Spleen (tissue), 11 donors: ENCODE measurements at regions not wholly inside any gene's neighbourhood (a gene's known extent, or its start where the extent isn't known, plus 50 kb on each side); places are given as distances from the start of the nearest gene placed in this dataset.
A peak's percentile ranks its signal among the peaks of the same experiment; 100 is the strongest.

Source experiments
- DNase-seq: peaks from one replicate; pipeline ENCODE4 v3.0.0-alpha.2; 2020
- H3K27ac ChIP-seq, 8 donors: fragments of 200-600 bp; sonication (generic) in 7 of 8; 1 replicate in 4 of 8; 2 replicates in 4 of 8; pipeline versions ENCODE4 v1.5.0 to v1.8.0; 2016 to 2021; ENCODE audit warnings: inconsistent platforms in 4 of 8, mild to moderate bottlenecking in 4 of 8, moderate library complexity in 1 of 8
- H3K27me3 ChIP-seq, 7 donors: fragments of 200-600 bp; sonication (generic) in 6 of 7; replicated peaks in 1 of 7; 1 replicate in 4 of 7; 2 replicates in 3 of 7; pipeline versions ENCODE4 v1.5.0 to v1.8.0; 2016 to 2021; ENCODE audit warnings: inconsistent platforms in 3 of 7, mild to moderate bottlenecking in 1 of 7
- H3K36me3 ChIP-seq, 6 donors: fragments of 200-600 bp; sonication (generic) in 5 of 6; 1 replicate in 4 of 6; 2 replicates in 2 of 6; pipeline versions ENCODE4 v1.5.0 to v1.8.0; 2016 to 2021; ENCODE audit warnings: inconsistent platforms in 2 of 6
- H3K4me1 ChIP-seq, 6 donors: fragments of 200-600 bp; sonication (generic) in 5 of 6; 1 replicate in 3 of 6; 2 replicates in 3 of 6; pipeline versions ENCODE4 v1.5.0 to v1.8.0; 2016 to 2021; ENCODE audit warnings: inconsistent platforms in 3 of 6
- H3K4me3 ChIP-seq, 8 donors: fragments of 200-600 bp; sonication (generic) in 7 of 8; 1 replicate in 4 of 8; 2 replicates in 4 of 8; pipeline versions ENCODE4 v1.5.0 to v1.8.0; 2016 to 2021; ENCODE audit warnings: inconsistent platforms in 4 of 8, mild to moderate bottlenecking in 4 of 8, moderate library complexity in 2 of 8
- H3K9me3 ChIP-seq, 8 donors: fragments of 200-600 bp; sonication (generic) in 7 of 8; 1 replicate in 4 of 8; 2 replicates in 4 of 8; pipeline versions ENCODE4 v1.5.0 to v1.8.0; 2016 to 2021; ENCODE audit warnings: inconsistent platforms in 4 of 8
- CTCF ChIP-seq, 11 experiments: fragments of 200-600 bp in 7 of 11; fragments of 450-650 bp in 4 of 11; sonication (generic) in 4 of 11; IDR thresholded peaks in 8 of 11; conservative IDR thresholded peaks in 3 of 11; 1 replicate in 7 of 11; 2 replicates in 4 of 11; pipeline versions ENCODE4 v1.4.0 to v1.8.0; 2016 to 2021; ENCODE audit warnings: antibody characterized with exemption in 11 of 11, inconsistent platforms in 4 of 11, mild to moderate bottlenecking in 1 of 11
- POLR2A ChIP-seq, 3 donors: fragments of 450-650 bp; IDR thresholded peaks; one replicate each; pipeline ENCODE4 v1.5.1; 2017; ENCODE audit warnings: antibody characterized with exemption in 3 of 3, mild to moderate bottlenecking in 1 of 3
- POLR2AphosphoS5 ChIP-seq, 3 donors: sonication (generic); formaldehyde crosslinking; IDR thresholded peaks; one replicate each; pipeline ENCODE4 v1.5.1; 2017; ENCODE audit warnings: antibody characterized with exemption in 3 of 3
- WGBS, 5 donors: extraction: QIAGEN DNeasy Blood & Tissue Kit in 3 of 5; methylation state at CpG; one replicate each; pipeline versions ENCODE4 v1.1.5 to v1.1.7; 2013 to 2018; 5-methylcytosine and 5-hydroxymethylcytosine counted together
- intact Hi-C: fragments of 100-400 bp; cut with DNase I; formaldehyde crosslinking; loops from one replicate; pipeline ENCODE4 v1.15.0; 2023; ENCODE audit warnings: low total_unique reads
- donor health status: healthy with polysubstance abuse.
- donor health status: DM: no; HTN: no; CAD: no; lungs with moderate emphysema.
- donor health status: DM: no; HTN: no; CAD: no.
- donor health status: Bipolar disorder and iron deficiency.
- donor health status: healthy.
- donor health status: DM: no; HTN: no; CAD: no.
- donor health status: DM: yes; HTN: yes; CAD: no.

GRCh38 chr2:187995556-187995955 lies 296.1 kb upstream of the GULP1 start:
- peak; percentile 42 for DNase-seq
- Histone ChIP-seq H3K36me3 (no peaks in the 10 kb centered on the region), H3K27me3 (no peaks in the 10 kb centered on the region), H3K9me3 (no peaks in the 10 kb centered on the region), H3K27ac (no peak overlapping the region), H3K4me1 (no peaks in the 10 kb centered on the region), H3K4me3 (no peak overlapping the region)
- TF ChIP-seq POLR2A (IDR thresholded peaks at IDR 0.05), result no peak
- 80 to 94% (median 80%) methylated on average over 6 of the region's 6 CpGs for WGBS, 5 donors
- intact Hi-C loops, result no loop called here

- H3K27ac ChIP-seq, result no peak overlapping the region
- 90 to 100% (median 97%) methylated on average over 1 of the region's 1 CpG for WGBS, 5 donors
Observed at GRCh38 chr2:187996630-187997029, 295.0 kb upstream of the GULP1 start.

GRCh38 chr2:188000189-188000588 lies 291.5 kb upstream of the GULP1 start:
- Histone ChIP-seq H3K9me3 (no peaks in the 10 kb centered on the region), H3K4me1 (no peaks in the 10 kb centered on the region), H3K36me3 (no peaks in the 10 kb centered on the region), H3K4me3 (no peak overlapping the region), H3K27ac (no peak overlapping the region), H3K27me3 (no peaks in the 10 kb centered on the region)
- TF ChIP-seq POLR2A (IDR thresholded peaks at IDR 0.05) (no peak), POLR2AphosphoS5 (IDR thresholded peaks at IDR 0.05) (no peak), CTCF (IDR thresholded peaks at IDR 0.05 in 8 of 11, conservative IDR thresholded peaks at IDR 0.05 in 3 of 11) (no peak)
- intact Hi-C loops, result no loop called here
- 34 to 46% (median 36%) methylated on average over 2 of the region's 2 CpGs for WGBS, 5 donors
- no peak for DNase-seq

More at GRCh38 chr2:187996630-187997029, 295.0 kb upstream of the GULP1 start:
- DNase-seq, result no peak
- intact Hi-C loops, result no loop called here
- TF ChIP-seq POLR2A (IDR thresholded peaks at IDR 0.05) (no peak), CTCF (IDR thresholded peaks at IDR 0.05 in 8 of 11, conservative IDR thresholded peaks at IDR 0.05 in 3 of 11) (no peak), POLR2AphosphoS5 (IDR thresholded peaks at IDR 0.05) (no peak)
- no peaks in the 10 kb centered on the region for H3K36me3 ChIP-seq
- H3K4me3 ChIP-seq, result no peak overlapping the region
- no peaks in the 10 kb centered on the region for H3K27me3 ChIP-seq
- no peaks in the 10 kb centered on the region for H3K4me1 ChIP-seq
- no peaks in the 10 kb centered on the region for H3K9me3 ChIP-seq

GRCh38 chr2:188003800-188004199 lies 287.9 kb upstream of the GULP1 start:
- WGBS, 5 donors, result 44 to 67% (median 47%) methylated on average over 2 of the region's 2 CpGs
- no peaks in the 10 kb centered on the region for H3K36me3 ChIP-seq
- H3K4me1 ChIP-seq, result no peaks in the 10 kb centered on the region
- H3K27ac ChIP-seq, result no peak overlapping the region
- DNase-seq, result no peak
- H3K9me3 ChIP-seq, result no peaks in the 10 kb centered on the region
- no peak overlapping the region for H3K4me3 ChIP-seq
- intact Hi-C loops, result no loop called here
- no peaks in the 10 kb centered on the region for H3K27me3 ChIP-seq
- TF ChIP-seq POLR2A (IDR thresholded peaks at IDR 0.05) (no peak), CTCF (IDR thresholded peaks at IDR 0.05 in 8 of 11, conservative IDR thresholded peaks at IDR 0.05 in 3 of 11) (no peak), POLR2AphosphoS5 (IDR thresholded peaks at IDR 0.05) (no peak)

- no peaks in the 10 kb centered on the region for H3K9me3 ChIP-seq
- H3K27ac ChIP-seq, result no peak overlapping the region
- intact Hi-C loops, result no loop called here
- H3K27me3 ChIP-seq, result no peaks in the 10 kb centered on the region
- H3K4me3 ChIP-seq, result no peak overlapping the region
- no peak for DNase-seq
- H3K36me3 ChIP-seq, result no peaks in the 10 kb centered on the region
- H3K4me1 ChIP-seq, result no peaks in the 10 kb centered on the region
- no peak for TF ChIP-seq CTCF (IDR thresholded peaks at IDR 0.05 in 8 of 11, conservative IDR thresholded peaks at IDR 0.05 in 3 of 11)
- TF ChIP-seq POLR2A (IDR thresholded peaks at IDR 0.05), result no peak
- TF ChIP-seq POLR2AphosphoS5 (IDR thresholded peaks at IDR 0.05), result no peak
Observed at GRCh38 chr2:188013767-188014166, 277.9 kb upstream of the GULP1 start.
